Small intestine (tissue), 7 donors: ENCODE measurements at regions not wholly inside any gene's neighbourhood (a gene's known extent, or its start where the extent isn't known, plus 50 kb on each side); places are given as distances from the start of the nearest gene placed in this dataset.

Experiments used
- DNase-seq, 2 donors: peaks; one replicate each; pipeline versions ENCODE4 v3.0.0 to v3.0.0-alpha.2; 2013
- FAIRE-seq: peaks from 2 replicates; lab custom pipeline; 2012; peaks lifted over from hg19 to GRCh38; lab: Jason Lieb, UNC
- H3K27ac ChIP-seq, 3 donors: one replicate each; pipeline ENCODE4 v1.5.1; 2013; ENCODE audit warnings: low read length in 2 of 3, mild to moderate bottlenecking in 2 of 3, control low read depth in 1 of 3, inconsistent platforms in 1 of 3, low read depth in 1 of 3, moderate library complexity in 1 of 3
- H3K27me3 ChIP-seq, 3 donors: one replicate each; pipeline ENCODE4 v1.6.1; 2013; ENCODE audit warnings: low read length in 3 of 3, inconsistent platforms in 1 of 3; ENCODE audit not compliant: control insufficient read depth in 3 of 3, insufficient read depth in 3 of 3
- H3K36me3 ChIP-seq, 3 donors: one replicate each; pipeline ENCODE4 v1.6.1; 2013; ENCODE audit warnings: low read length in 3 of 3, inconsistent platforms in 1 of 3, low read depth in 1 of 3, mild to moderate bottlenecking in 1 of 3, moderate library complexity in 1 of 3; ENCODE audit not compliant: control insufficient read depth in 3 of 3, insufficient read depth in 2 of 3
- H3K4me1 ChIP-seq, 3 donors: one replicate each; pipeline ENCODE4 v1.6.1; 2013; ENCODE audit warnings: low read length in 2 of 3, inconsistent platforms in 1 of 3, low read depth in 1 of 3, mild to moderate bottlenecking in 1 of 3, moderate library complexity in 1 of 3; ENCODE audit not compliant: control insufficient read depth in 3 of 3, insufficient read depth in 2 of 3
- H3K4me3 ChIP-seq, 3 donors: one replicate each; pipeline ENCODE4 v1.5.1; 2013; ENCODE audit warnings: low read length in 3 of 3, control low read depth in 1 of 3, inconsistent platforms in 1 of 3, low read depth in 1 of 3, mild to moderate bottlenecking in 1 of 3, moderate library complexity in 1 of 3
- H3K9me3 ChIP-seq, 2 donors: one replicate each; pipeline ENCODE4 v1.6.1; 2013; ENCODE audit warnings: low read depth in 1 of 2, low read length in 1 of 2; ENCODE audit not compliant: control insufficient read depth in 2 of 2, insufficient read depth in 1 of 2
- WGBS, 3 donors: extraction: QIAGEN DNeasy Blood & Tissue Kit; methylation state at CpG; one replicate each; pipeline ENCODE4 v1.1.7; 2013; 5-methylcytosine and 5-hydroxymethylcytosine counted together
- donor health status: healthy with polysubstance abuse.
- donor health status: control.
- donor health status: control.
- donor health status: Bipolar disorder and iron deficiency.
- donor health status: healthy.

- Histone ChIP-seq H3K36me3 (no peaks in the 10 kb centered on the region), H3K4me3 (no peak overlapping the region), H3K27ac (no peak overlapping the region), H3K27me3 (no peaks in the 10 kb centered on the region), H3K4me1 (no peaks in the 10 kb centered on the region), H3K9me3 (no peaks in the 10 kb centered on the region)
- FAIRE-seq (no peak), DNase-seq (no peak)
- 58 to 73% (median 67%) methylated on average over 1 of the region's 1 CpG for WGBS, 3 donors
Measured at GRCh38 chr7:88635149-88635548, 124.4 kb upstream of the ZNF804B start.

- Histone ChIP-seq H3K4me3 (no peak overlapping the region), H3K4me1 (no peaks in the 10 kb centered on the region), H3K9me3 (no peaks in the 10 kb centered on the region), H3K27me3 (no peaks in the 10 kb centered on the region), H3K27ac (no peak overlapping the region), H3K36me3 (no peaks in the 10 kb centered on the region)
- WGBS, 3 donors: 63 to 69% (median 66%) methylated on average over 1 of the region's 1 CpG
- FAIRE-seq (no peak), DNase-seq (no peak)
Measured at GRCh38 chr7:88629559-88629958, 129.9 kb upstream of the ZNF804B start.

GRCh38 chr7:88628363-88629085, 131.0 kb upstream of the ZNF804B start:
- Histone ChIP-seq H3K4me1 (no peaks in the 10 kb centered on the region), H3K27me3 (no peaks in the 10 kb centered on the region), H3K36me3 (no peaks in the 10 kb centered on the region), H3K4me3 (no peak overlapping the region), H3K9me3 (no peaks in the 10 kb centered on the region), H3K27ac (no peak overlapping the region)
- WGBS, 3 donors: 79 to 90% (median 83%) methylated on average over 2 of the region's 2 CpGs
- FAIRE-seq (no peak), DNase-seq (no peak)

- 87 to 91% (median 88%) methylated on average over 2 of the region's 2 CpGs for whole genome bisulfite sequencing, 3 donors
- Histone ChIP-seq H3K27me3 (no peaks in the 10 kb centered on the region), H3K9me3 (no peaks in the 10 kb centered on the region), H3K4me3 (no peak overlapping the region), H3K36me3 (no peaks in the 10 kb centered on the region), H3K4me1 (no peaks in the 10 kb centered on the region), H3K27ac (no peak overlapping the region)
- no peak for FAIRE-seq
- DNase-seq: no peak
Measured at GRCh38 chr7:88617185-88617584, 142.3 kb upstream of the ZNF804B start.

GRCh38 chr7:88615336-88615735, 144.2 kb upstream of the ZNF804B start:
- H3K9me3 ChIP-seq: no peaks in the 10 kb centered on the region
- H3K36me3 ChIP-seq: no peaks in the 10 kb centered on the region
- WGBS, 3 donors: 87 to 90% (median 88%) methylated on average over 2 of the region's 2 CpGs
- H3K4me3 ChIP-seq: no peak overlapping the region
- FAIRE-seq (no peak), DNase-seq (no peak)
- H3K27ac ChIP-seq: no peak overlapping the region
- H3K4me1 ChIP-seq: no peaks in the 10 kb centered on the region
- H3K27me3 ChIP-seq: no peaks in the 10 kb centered on the region

GRCh38 chr7:88614736-88615135, 144.8 kb upstream of the ZNF804B start:
- WGBS, 3 donors: 59 to 82% (median 63%) methylated on average over 3 of the region's 3 CpGs
- Histone ChIP-seq H3K9me3 (no peaks in the 10 kb centered on the region), H3K36me3 (no peaks in the 10 kb centered on the region), H3K27ac (no peak overlapping the region), H3K27me3 (no peaks in the 10 kb centered on the region), H3K4me3 (no peak overlapping the region), H3K4me1 (no peaks in the 10 kb centered on the region)
- FAIRE-seq (no peak), DNase-seq (no peak)

- Histone ChIP-seq H3K27me3 (no peaks in the 10 kb centered on the region), H3K27ac (no peak overlapping the region), H3K4me1 (no peaks in the 10 kb centered on the region), H3K9me3 (no peaks in the 10 kb centered on the region), H3K36me3 (no peaks in the 10 kb centered on the region), H3K4me3 (no peak overlapping the region)
- FAIRE-seq (no peak), DNase-seq (no peak)
- 63 to 80% (median 65%) methylated on average over 4 of the region's 4 CpGs for WGBS, 3 donors
Measured at GRCh38 chr7:88610942-88611341, 148.6 kb upstream of the ZNF804B start.

GRCh38 chr7:88600695-88601094, 158.8 kb upstream of the ZNF804B start:
- Histone ChIP-seq H3K27ac (no peak overlapping the region), H3K36me3 (no peaks in the 10 kb centered on the region), H3K9me3 (no peaks in the 10 kb centered on the region), H3K4me3 (no peak overlapping the region), H3K27me3 (no peaks in the 10 kb centered on the region), H3K4me1 (no peaks in the 10 kb centered on the region)
- FAIRE-seq (no peak), DNase-seq (no peak)
- 77 to 87% (median 86%) methylated on average over 4 of the region's 4 CpGs for WGBS, 3 donors

- H3K9me3 ChIP-seq: no peaks in the 10 kb centered on the region
- no peaks in the 10 kb centered on the region for H3K4me1 ChIP-seq
- no peak for DNase-seq
- H3K27me3 ChIP-seq: no peaks in the 10 kb centered on the region
- H3K27ac ChIP-seq: no peak overlapping the region
- no peak overlapping the region for H3K4me3 ChIP-seq
- WGBS, 3 donors: 63 to 77% (median 75%) methylated on average over 3 of the region's 3 CpGs
- no peaks in the 10 kb centered on the region for H3K36me3 ChIP-seq
- FAIRE-seq: no peak
Measured at GRCh38 chr7:88599528-88599927, 160.0 kb upstream of the ZNF804B start.
